Endothelial cell of umbilical vein (primary cell): ENCODE measurements at regions not wholly inside any gene's neighbourhood (a gene's known extent, or its start where the extent isn't known, plus 50 kb on each side); places are given as distances from the start of the nearest gene placed in this dataset.

ENCODE experiments used
- BruUV-seq: library from RNA; stranded (reverse); fragments of 400-500 nt; replicated peaks from 2 replicates; lab custom pipeline; 2021; lab: Mats Ljungman, UMichigan
- CTCF ChIA-PET: fragments of 300-600, 350-600 bp; sonication (Branson Sonifier 250); formaldehyde crosslinking; loops from one replicate; lab custom pipeline; 2021; ENCODE audit warnings: antibody characterized with exemption, inconsistent platforms; lab: Charles Lee
- POLR2A ChIA-PET: fragments of 300-600, 350-600 bp; sonication (Branson Sonifier 250); formaldehyde crosslinking; loops from one replicate; lab custom pipeline; 2021; ENCODE audit warnings: antibody characterized with exemption, inconsistent platforms; lab: Charles Lee
- DNase-seq: peaks from one replicate; pipeline ENCODE4 v3.0.0-alpha.2; 2011; ENCODE audit warnings: low read depth, low spot score
- FAIRE-seq: peaks from 2 replicates; lab custom pipeline; 2011; peaks lifted over from hg19 to GRCh38; lab: Jason Lieb, UNC
- H2AFZ ChIP-seq: 2 replicates; pipeline ENCODE4 v1.6.0; 2012; ENCODE audit warnings: low read depth, low read length, control low read depth, inconsistent platforms
- H3K27ac ChIP-seq: 2 replicates; pipeline ENCODE4 v1.5.1; 2011; ENCODE audit warnings: low read depth, mild to moderate bottlenecking, control low read depth, low read length, moderate library complexity; ENCODE audit not compliant: insufficient read depth
- H3K27me3 ChIP-seq, 2 experiments: 2 replicates each; pipeline versions ENCODE4 v1.6.0 to v1.6.1; 2011; ENCODE audit warnings: low read length in 2 of 2, mixed read lengths in 1 of 2; ENCODE audit not compliant: control insufficient read depth in 2 of 2, insufficient read depth in 2 of 2
- H3K36me3 ChIP-seq, 2 experiments: 2 replicates in 1 of 2; 3 replicates in 1 of 2; pipeline ENCODE4 v1.5.1; 2011; ENCODE audit warnings: low read length in 2 of 2, mild to moderate bottlenecking in 1 of 2, moderate library complexity in 1 of 2; ENCODE audit not compliant: control insufficient read depth in 2 of 2, insufficient read depth in 2 of 2; ENCODE audit errors: extremely low read depth in 1 of 2
- H3K4me1 ChIP-seq: 3 replicates; pipeline ENCODE4 v1.5.1; 2011; ENCODE audit warnings: mild to moderate bottlenecking, low read length; ENCODE audit not compliant: control insufficient read depth, insufficient read depth; ENCODE audit errors: extremely low read depth
- H3K4me2 ChIP-seq: 2 replicates; pipeline ENCODE4 v1.6.1; 2011; ENCODE audit warnings: low read length, control low read depth, mixed read lengths; ENCODE audit not compliant: insufficient read depth
- H3K4me3 ChIP-seq, 3 experiments: fragments of 200-600 bp in 1 of 3; sonication (generic), shearing (Covaris generic) in 1 of 3; replicated peaks in 1 of 3; 2 replicates each; pipeline ENCODE4 v1.5.1; 2011 to 2016; ENCODE audit warnings: control low read depth in 3 of 3, low read length in 3 of 3, mild to moderate bottlenecking in 2 of 3, inconsistent platforms in 1 of 3, low read depth in 1 of 3, moderate library complexity in 1 of 3; ENCODE audit not compliant: insufficient read depth in 1 of 3
- H3K79me2 ChIP-seq: 2 replicates; pipeline ENCODE4 v1.6.0; 2012; ENCODE audit warnings: low read length, inconsistent platforms; ENCODE audit not compliant: control insufficient read depth, insufficient read depth
- H3K9ac ChIP-seq: replicated peaks from 2 replicates; pipeline ENCODE3; 2011; ENCODE audit warnings: low read length, control low read depth; ENCODE audit not compliant: insufficient read depth; ENCODE audit errors: extremely low read depth
- H3K9me1 ChIP-seq: replicated peaks from 3 replicates; pipeline ENCODE4 v1.6.0; 2011; ENCODE audit warnings: mild to moderate bottlenecking, low read length; ENCODE audit not compliant: control insufficient read depth, insufficient read depth; ENCODE audit errors: extremely low read depth
- H3K9me3 ChIP-seq: replicated peaks from 2 replicates; pipeline ENCODE4 v1.5.1; 2012; ENCODE audit warnings: low read length, inconsistent platforms; ENCODE audit not compliant: control insufficient read depth, insufficient read depth
- H4K20me1 ChIP-seq: replicated peaks from 2 replicates; pipeline ENCODE3; 2011; ENCODE audit warnings: mild to moderate bottlenecking, low read length; ENCODE audit not compliant: control insufficient read depth, insufficient read depth; ENCODE audit errors: extremely low read depth
- CTCF ChIP-seq, 2 donors: IDR thresholded peaks; 1 replicate in 1 of 2; 2 replicates in 1 of 2; pipeline ENCODE4 v1.5.1; 2011; ENCODE audit warnings: low read length in 2 of 2, mild to moderate bottlenecking in 2 of 2, moderate library complexity in 2 of 2, control low read depth in 1 of 2, inconsistent platforms in 1 of 2, low read depth in 1 of 2; ENCODE audit not compliant: insufficient read depth in 1 of 2; ENCODE audit errors: extremely low read depth in 1 of 2
- EZH2 ChIP-seq: IDR thresholded peaks from 2 replicates; pipeline ENCODE4 v1.6.1; 2012; ENCODE audit warnings: borderline replicate concordance, low read depth, mild to moderate bottlenecking, moderate library complexity, low read length, inconsistent platforms; ENCODE audit not compliant: severe bottlenecking
- FOS ChIP-seq: IDR thresholded peaks from 2 replicates; pipeline ENCODE4 v1.6.1; 2011; ENCODE audit warnings: mild to moderate bottlenecking, low read length, moderate library complexity, borderline replicate concordance; ENCODE audit not compliant: insufficient read depth
- GATA2 ChIP-seq: IDR thresholded peaks from 2 replicates; pipeline ENCODE4 v1.7.0; 2011; ENCODE audit warnings: low read depth, mild to moderate bottlenecking, moderate library complexity, mixed read lengths, low read length; ENCODE audit not compliant: insufficient read length, insufficient read depth
- JUN ChIP-seq: IDR thresholded peaks from 2 replicates; pipeline ENCODE4 v1.6.1; 2011; ENCODE audit warnings: borderline replicate concordance, low read depth; ENCODE audit not compliant: insufficient read length, insufficient read depth
- MYC ChIP-seq: IDR thresholded peaks from one replicate; pipeline ENCODE4 v1.6.1; 2011; ENCODE audit warnings: mild to moderate bottlenecking, low read depth, low read length
- POLR2A ChIP-seq: IDR thresholded peaks from 2 replicates; pipeline ENCODE4 v1.6.1; 2012; ENCODE audit warnings: low read depth, mild to moderate bottlenecking, control low read depth, low read length
- POLR2AphosphoS5 ChIP-seq: IDR thresholded peaks from 2 replicates; pipeline ENCODE4 v1.6.1; 2012; ENCODE audit warnings: low read depth, mild to moderate bottlenecking, control low read depth, low read length, moderate library complexity; ENCODE audit not compliant: insufficient read depth
- dilution Hi-C: fragments of 300-500 bp; cut with MboI; formaldehyde crosslinking; loops from one replicate; pipeline ENCODE4 v1.15.0; 2019; ENCODE audit warnings: low sequenced_read_pairs; ENCODE audit not compliant: extremely low pct_ligation_motif_present
- intact Hi-C: fragments of 100-400 bp; cut with micrococcal nuclease; formaldehyde crosslinking; loops from one replicate; pipeline ENCODE4 v1.10.0; 2022
- TF ChIP-seq, protein P1 (sequence below): IDR thresholded peaks from 2 replicates; pipeline ENCODE4 v1.6.1; 2011; ENCODE audit not compliant: insufficient read depth, insufficient read length

DNA sequence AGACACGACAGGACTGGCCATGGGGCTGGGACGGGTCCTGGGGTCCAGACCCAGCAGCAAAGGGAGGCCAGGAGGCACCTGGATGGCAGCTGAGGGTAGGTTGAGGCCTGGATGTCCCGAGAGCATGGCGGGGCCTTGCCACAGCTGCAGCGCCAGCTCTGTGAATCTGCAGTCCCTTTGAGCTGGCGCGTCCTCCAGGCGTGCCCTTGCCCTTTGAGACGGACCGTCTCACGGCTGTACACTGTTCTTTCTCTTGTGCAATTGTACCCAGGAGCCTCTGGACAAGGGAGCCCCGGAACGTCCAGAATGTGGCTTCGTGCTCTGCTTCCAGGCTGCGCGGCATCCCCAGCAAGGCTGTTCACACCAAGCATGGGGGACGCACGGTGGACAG lies 69.5 kb upstream of the CIBAR2 start:
- H3K4me1 ChIP-seq: no peaks in the 10 kb centered on the region
- H3K9ac ChIP-seq: no peak overlapping the region
- no peak overlapping the region for H3K4me2 ChIP-seq
- no peaks in the 10 kb centered on the region for H3K9me1 ChIP-seq
- H3K27ac ChIP-seq: no peak overlapping the region
- no peak overlapping the region for H2AFZ ChIP-seq
- H3K4me3 ChIP-seq: no peak overlapping the region
- DNase-seq (no peak), FAIRE-seq (no peak)
- no TSS peak for BruUV-seq
- peaks cover 1% of the 10 kb centered on the region for H3K79me2 ChIP-seq
- POLR2A ChIA-PET: no interaction called here
- peaks cover 0 to 3% of the 10 kb centered on the region in 2 experiments for H3K36me3 ChIP-seq
- H3K27me3 ChIP-seq: no peaks in the 10 kb centered on the region
- TF ChIP-seq EZH2 (no peak), MYC (no peak), GATA2 (no peak), CTCF (IDR thresholded peaks at IDR 0.05; ENCODE audit: extremely low read depth in 1 of 2, insufficient read depth in 1 of 2, low read depth in 1 of 2, low read length in 2 of 2) (no peak), POLR2A (no peak)
- TF ChIP-seq, protein P1, sequence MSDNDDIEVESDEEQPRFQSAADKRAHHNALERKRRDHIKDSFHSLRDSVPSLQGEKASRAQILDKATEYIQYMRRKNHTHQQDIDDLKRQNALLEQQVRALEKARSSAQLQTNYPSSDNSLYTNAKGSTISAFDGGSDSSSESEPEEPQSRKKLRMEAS: no peak
- H3K9me3 ChIP-seq: peaks cover 6% of the 10 kb centered on the region
- CTCF ChIA-PET: interaction anchor here (1.2 to 1.5 kb wide), 2 partner anchors 20 to 67 kb away, joined by 4 to 7 read pairs; no protein-coding TSS in a partner anchor
- dilution Hi-C loops (no loop called here), intact Hi-C loops (no loop called here)
- no peaks in the 10 kb centered on the region for H4K20me1 ChIP-seq

DNA sequence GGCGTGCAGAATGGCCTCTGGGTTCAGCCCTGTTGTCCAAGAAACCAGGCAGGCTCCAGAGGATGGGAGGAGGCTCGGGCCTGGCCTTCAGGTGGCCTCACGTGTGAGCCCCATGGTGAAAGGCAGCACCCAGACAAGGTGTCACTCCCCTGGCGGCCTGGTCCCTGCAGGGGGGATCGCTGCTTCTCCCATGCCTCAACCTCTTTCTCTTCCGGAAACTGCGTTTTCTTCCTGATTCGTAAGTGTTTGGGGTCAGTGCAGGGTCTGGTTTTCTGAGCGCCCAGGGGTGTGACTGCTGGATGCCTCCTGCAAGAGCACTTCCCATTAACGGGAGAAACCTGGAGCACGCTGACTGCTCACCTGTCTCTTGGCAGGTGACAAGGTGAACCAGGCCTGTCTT lies 70.0 kb upstream of the CIBAR2 start:
- no peak for FAIRE-seq
- TF ChIP-seq FOS (no peak), GATA2 (no peak), CTCF (IDR thresholded peaks at IDR 0.05; ENCODE audit: extremely low read depth in 1 of 2, insufficient read depth in 1 of 2, low read depth in 1 of 2, low read length in 2 of 2) (no peak), JUN (no peak), POLR2AphosphoS5 (no peak)
- CTCF ChIA-PET: no interaction called here

More for the DNA sequence above, 70.0 kb upstream of the CIBAR2 start:
- dilution Hi-C loops: no loop called here
- Histone ChIP-seq H3K9me3 (peaks cover 6% of the 10 kb centered on the region), H4K20me1 (no peaks in the 10 kb centered on the region), H3K79me2 (peaks cover 1% of the 10 kb centered on the region), H3K27ac (no peak overlapping the region), H3K36me3 (peaks cover 0 to 3% of the 10 kb centered on the region in 2 experiments), H3K4me2 (no peak overlapping the region), H2AFZ (no peak overlapping the region), H3K9me1 (no peaks in the 10 kb centered on the region), H3K4me3 (no peak overlapping the region), H3K27me3 (no peaks in the 10 kb centered on the region), H3K9ac (no peak overlapping the region), H3K4me1 (no peaks in the 10 kb centered on the region)
- DNase-seq: no peak
- BruUV-seq: no TSS peak
- POLR2A ChIA-PET: no interaction called here
- intact Hi-C loops: no loop called here
